ENCODE measurements at regions not wholly inside any gene's neighbourhood (a gene's known extent, or its start where the extent isn't known, plus 50 kb on each side); places are given as distances from the start of the nearest gene placed in this dataset.

GRCh38 chr1:30048905-30049304, 674.5 kb downstream of the MATN1 start:
- H3K9me3 ChIP-seq: no peaks in the 10 kb centered on the region
- H3K27ac ChIP-seq: no peak overlapping the region
- H3K36me3 ChIP-seq: no peaks in the 10 kb centered on the region
- no peak for TF ChIP-seq CTCF (IDR thresholded peaks at IDR 0.05)
- H3K4me3 ChIP-seq (ENCODE audit: low read depth in 1 of 2, low read length in 1 of 2): no peak overlapping the region
- peaks cover 11% of the 10 kb centered on the region for H3K27me3 ChIP-seq
- no peaks in the 10 kb centered on the region for H3K4me1 ChIP-seq (ENCODE audit: control insufficient read depth in 1 of 2, insufficient read depth in 1 of 2, low read depth in 1 of 2, low read length in 1 of 2)

DNA sequence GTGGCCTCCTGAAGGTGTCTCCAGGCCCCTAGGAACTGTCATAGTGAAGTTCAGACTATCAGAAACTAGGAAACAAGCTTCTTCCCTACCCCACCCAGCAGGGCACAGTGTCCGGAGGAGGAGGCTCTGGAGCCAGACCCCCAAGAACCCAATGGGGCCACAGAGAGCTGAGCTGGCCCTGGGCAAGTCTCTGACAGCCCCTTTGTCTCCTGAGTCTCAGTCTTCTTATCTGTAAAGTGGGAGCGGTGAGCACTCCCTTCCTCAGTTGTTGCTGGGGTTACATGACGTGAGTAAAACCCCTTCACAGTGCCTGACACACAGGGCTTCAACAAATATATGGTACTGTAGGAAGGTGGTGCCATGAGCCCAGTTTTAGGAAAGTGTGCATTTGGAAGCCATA, 675.8 kb downstream of the MATN1 start:
- Histone ChIP-seq H3K36me3 (no peaks in the 10 kb centered on the region), H3K27me3 (no peaks in the 10 kb centered on the region), H3K4me3 (ENCODE audit: low read depth in 1 of 2, low read length in 1 of 2) (no peak overlapping the region), H3K4me1 (ENCODE audit: control insufficient read depth in 1 of 2, insufficient read depth in 1 of 2, low read depth in 1 of 2, low read length in 1 of 2) (no peaks in the 10 kb centered on the region), H3K27ac (no peak overlapping the region), H3K9me3 (no peaks in the 10 kb centered on the region)
- TF ChIP-seq CTCF (IDR thresholded peaks at IDR 0.05): no peak

GRCh38 chr1:30046751-30047150, 676.6 kb downstream of the MATN1 start:
- Histone ChIP-seq H3K36me3 (no peaks in the 10 kb centered on the region), H3K27me3 (no peaks in the 10 kb centered on the region), H3K27ac (no peak overlapping the region), H3K9me3 (no peaks in the 10 kb centered on the region), H3K4me1 (ENCODE audit: control insufficient read depth in 1 of 2, insufficient read depth in 1 of 2, low read depth in 1 of 2, low read length in 1 of 2) (no peaks in the 10 kb centered on the region), H3K4me3 (ENCODE audit: low read depth in 1 of 2, low read length in 1 of 2) (no peak overlapping the region)
- no peak for TF ChIP-seq CTCF (IDR thresholded peaks at IDR 0.05)

- Histone ChIP-seq H3K36me3 (no peaks in the 10 kb centered on the region), H3K4me3 (ENCODE audit: low read depth in 1 of 2, low read length in 1 of 2) (no peak overlapping the region), H3K9me3 (no peaks in the 10 kb centered on the region), H3K4me1 (ENCODE audit: control insufficient read depth in 1 of 2, insufficient read depth in 1 of 2, low read depth in 1 of 2, low read length in 1 of 2) (no peaks in the 10 kb centered on the region), H3K27me3 (no peaks in the 10 kb centered on the region), H3K27ac (no peak overlapping the region)
- TF ChIP-seq CTCF (IDR thresholded peaks at IDR 0.05): no peak
Measured at GRCh38 chr1:30045304-30046090, 677.9 kb downstream of the MATN1 start.

- H3K4me1 ChIP-seq (ENCODE audit: control insufficient read depth in 1 of 2, insufficient read depth in 1 of 2, low read depth in 1 of 2, low read length in 1 of 2): no peaks in the 10 kb centered on the region
- no peak overlapping the region for H3K4me3 ChIP-seq (ENCODE audit: low read depth in 1 of 2, low read length in 1 of 2)
- no peak for TF ChIP-seq CTCF (IDR thresholded peaks at IDR 0.05)
- H3K27ac ChIP-seq: no peak overlapping the region
- H3K36me3 ChIP-seq: no peaks in the 10 kb centered on the region
- no peaks in the 10 kb centered on the region for H3K9me3 ChIP-seq
- no peaks in the 10 kb centered on the region for H3K27me3 ChIP-seq
Measured at GRCh38 chr1:30044656-30045144, 678.7 kb downstream of the MATN1 start.
